GM18502 (cell line): ENCODE measurements at regions not wholly inside any gene's neighbourhood (a gene's known extent, or its start where the extent isn't known, plus 50 kb on each side); places are given as distances from the start of the nearest gene placed in this dataset.

Experiments
- ATAC-seq: cut with Tn5 transposase; IDR thresholded peaks from one replicate; pipeline ENCODE4 v1.9.1; 2021; ENCODE audit warnings: mild to moderate bottlenecking; ENCODE audit not compliant: unreplicated experiment, poor library complexity

- no peak for ATAC-seq
These were observed 360.5 kb downstream of the SOX11 start for GRCh38 chr2:6052649-6053048.

- no peak for ATAC-seq
These were observed 361.6 kb downstream of the SOX11 start for GRCh38 chr2:6053743-6054142.

- no peak for ATAC-seq
These were observed 362.0 kb downstream of the SOX11 start for GRCh38 chr2:6054161-6054671.

- no peak for ATAC-seq
These were observed 368.9 kb downstream of the SOX11 start for GRCh38 chr2:6060992-6061663.

GRCh38 chr2:6064757-6065156 is 372.6 kb downstream of the SOX11 start:
- no peak for ATAC-seq

GRCh38 chr2:6065703-6066102 is 373.5 kb downstream of the SOX11 start:
- no peak for ATAC-seq

- ATAC-seq, result no peak
These were observed 374.9 kb downstream of the SOX11 start for GRCh38 chr2:6067089-6067488.

- ATAC-seq, result no peak
These were observed 375.6 kb downstream of the SOX11 start for GRCh38 chr2:6067806-6068205.

- ATAC-seq, result no peak
These were observed 376.2 kb downstream of the SOX11 start for GRCh38 chr2:6068429-6068828.

GRCh38 chr2:6069381-6069780 is 377.2 kb downstream of the SOX11 start:
- ATAC-seq, result no peak

- ATAC-seq, result no peak
These were observed 379.3 kb downstream of the SOX11 start for GRCh38 chr2:6071519-6071918.

GRCh38 chr2:6072276-6072675 is 380.1 kb downstream of the SOX11 start:
- no peak for ATAC-seq

GRCh38 chr2:6072768-6073167 is 380.6 kb downstream of the SOX11 start:
- ATAC-seq, result no peak

GRCh38 chr2:6073191-6074088 is 381.3 kb downstream of the SOX11 start:
- ATAC-seq, result peak; percentile 74

GRCh38 chr2:6074089-6074643 is 382.0 kb downstream of the SOX11 start:
- no peak for ATAC-seq

- ATAC-seq, result no peak
These were observed 385.4 kb downstream of the SOX11 start for GRCh38 chr2:6077585-6077984.

- ATAC-seq, result no peak
These were observed 386.2 kb downstream of the SOX11 start for GRCh38 chr2:6078414-6078813.

GRCh38 chr2:6079405-6079804 is 387.2 kb downstream of the SOX11 start:
- no peak for ATAC-seq

GRCh38 chr2:6080932-6081753 is 389.0 kb downstream of the SOX11 start:
- no peak for ATAC-seq

GRCh38 chr2:6081955-6082624 is 389.9 kb downstream of the SOX11 start:
- ATAC-seq, result no peak
